ENCODE measurements at regions not wholly inside any gene's neighbourhood (a gene's known extent, or its start where the extent isn't known, plus 50 kb on each side); places are given as distances from the start of the nearest gene placed in this dataset.

- DNase-seq (ENCODE audit: low spot score in 2 of 2) = no peak
- in situ Hi-C loops (cut with MboI; ENCODE audit: low sequenced_read_pairs) = no loop called here
- Histone ChIP-seq H3K27me3 (ENCODE audit: low read depth) (no peaks in the 10 kb centered on the region), H3K36me3 (replicated peaks) (no peaks in the 10 kb centered on the region), H3K4me3 (no peak overlapping the region), H3K4me1 (no peaks in the 10 kb centered on the region), H3K9me3 (no peaks in the 10 kb centered on the region)
Observed at GRCh38 chr4:117249333-117249732, 164.0 kb upstream of the TRAM1L1 start.

- Histone ChIP-seq H3K4me3 (no peak overlapping the region), H3K4me1 (no peaks in the 10 kb centered on the region; the same call in 1 of the 2 replicates), H3K27me3 (ENCODE audit: low read depth) (no peaks in the 10 kb centered on the region), H3K9me3 (no peaks in the 10 kb centered on the region), H3K36me3 (replicated peaks) (no peaks in the 10 kb centered on the region)
- in situ Hi-C loops (cut with MboI; ENCODE audit: low sequenced_read_pairs) = no loop called here
- no peak for DNase-seq (ENCODE audit: low spot score in 2 of 2)
Observed at GRCh38 chr4:117264072-117264471, 178.7 kb upstream of the TRAM1L1 start.

GRCh38 chr4:117267317-117267716, 181.9 kb upstream of the TRAM1L1 start:
- in situ Hi-C loops (cut with MboI; ENCODE audit: low sequenced_read_pairs) = no loop called here
- Histone ChIP-seq H3K9me3 (no peaks in the 10 kb centered on the region), H3K4me3 (no peak overlapping the region), H3K4me1 (no peaks in the 10 kb centered on the region; the same call in 1 of the 2 replicates), H3K27me3 (ENCODE audit: low read depth) (no peaks in the 10 kb centered on the region), H3K36me3 (replicated peaks) (no peaks in the 10 kb centered on the region)
- DNase-seq (ENCODE audit: low spot score in 2 of 2) = no peak

- Histone ChIP-seq H3K4me1 (no peaks in the 10 kb centered on the region), H3K9me3 (no peaks in the 10 kb centered on the region), H3K36me3 (replicated peaks) (no peaks in the 10 kb centered on the region), H3K4me3 (no peak overlapping the region), H3K27me3 (ENCODE audit: low read depth) (no peaks in the 10 kb centered on the region)
- in situ Hi-C loops (cut with MboI; ENCODE audit: low sequenced_read_pairs) = no loop called here
- peak in 1 of 2 experiments; percentile 44 for DNase-seq (ENCODE audit: low spot score in 2 of 2)
Observed at GRCh38 chr4:117284736-117285135, 199.4 kb upstream of the TRAM1L1 start.

GRCh38 chr4:117293784-117294183, 208.4 kb upstream of the TRAM1L1 start:
- in situ Hi-C loops (cut with MboI; ENCODE audit: low sequenced_read_pairs) = no loop called here

GRCh38 chr4:117302226-117302625, 216.8 kb upstream of the TRAM1L1 start:
- no peak for DNase-seq (ENCODE audit: low spot score in 2 of 2)
- no peaks in the 10 kb centered on the region for H3K27me3 ChIP-seq (ENCODE audit: low read depth)
- H3K36me3 ChIP-seq (replicated peaks) = no peaks in the 10 kb centered on the region
- no peaks in the 10 kb centered on the region for H3K4me1 ChIP-seq
- in situ Hi-C loops (cut with MboI; ENCODE audit: low sequenced_read_pairs) = no loop called here
- H3K4me3 ChIP-seq = no peak overlapping the region
- no peaks in the 10 kb centered on the region for H3K9me3 ChIP-seq

More at GRCh38 chr4:117293784-117294183, 208.4 kb upstream of the TRAM1L1 start:
- H3K4me3 ChIP-seq = no peak overlapping the region
- no peaks in the 10 kb centered on the region for H3K4me1 ChIP-seq
- no peaks in the 10 kb centered on the region for H3K36me3 ChIP-seq (replicated peaks)
- no peaks in the 10 kb centered on the region for H3K9me3 ChIP-seq
- DNase-seq (ENCODE audit: low spot score in 2 of 2) = no peak
- H3K27me3 ChIP-seq (ENCODE audit: low read depth) = no peaks in the 10 kb centered on the region

- no peaks in the 10 kb centered on the region for H3K4me1 ChIP-seq
- no peak overlapping the region for H3K4me3 ChIP-seq
- H3K36me3 ChIP-seq (replicated peaks) = no peaks in the 10 kb centered on the region
- no peaks in the 10 kb centered on the region for H3K9me3 ChIP-seq
- in situ Hi-C loops (cut with MboI; ENCODE audit: low sequenced_read_pairs) = no loop called here
- no peak for DNase-seq (ENCODE audit: low spot score in 2 of 2)
- no peaks in the 10 kb centered on the region for H3K27me3 ChIP-seq (ENCODE audit: low read depth)
Observed at GRCh38 chr4:117311215-117311614, 225.8 kb upstream of the TRAM1L1 start.

GRCh38 chr4:117311989-117312388, 226.6 kb upstream of the TRAM1L1 start:
- no peaks in the 10 kb centered on the region for H3K4me1 ChIP-seq
- no peaks in the 10 kb centered on the region for H3K9me3 ChIP-seq
- no peaks in the 10 kb centered on the region for H3K27me3 ChIP-seq (ENCODE audit: low read depth)
- no peak overlapping the region for H3K4me3 ChIP-seq
- in situ Hi-C loops (cut with MboI; ENCODE audit: low sequenced_read_pairs) = no loop called here
- H3K36me3 ChIP-seq (replicated peaks) = no peaks in the 10 kb centered on the region
- no peak for DNase-seq (ENCODE audit: low spot score in 2 of 2)

- Histone ChIP-seq H3K9me3 (no peaks in the 10 kb centered on the region), H3K36me3 (replicated peaks) (no peaks in the 10 kb centered on the region), H3K4me3 (no peak overlapping the region), H3K4me1 (no peaks in the 10 kb centered on the region; the same call in none of the 2 replicates), H3K27me3 (ENCODE audit: low read depth) (no peaks in the 10 kb centered on the region)
- in situ Hi-C loops (cut with MboI; ENCODE audit: low sequenced_read_pairs) = no loop called here
- no peak for DNase-seq (ENCODE audit: low spot score in 2 of 2)
Observed at GRCh38 chr4:117324851-117325491, 239.6 kb upstream of the TRAM1L1 start.

- no peaks in the 10 kb centered on the region for H3K36me3 ChIP-seq (replicated peaks)
- H3K27me3 ChIP-seq (ENCODE audit: low read depth) = no peaks in the 10 kb centered on the region
- DNase-seq (ENCODE audit: low spot score in 2 of 2) = no peak
- in situ Hi-C loops (cut with MboI; ENCODE audit: low sequenced_read_pairs) = no loop called here
- no peaks in the 10 kb centered on the region; the same call in none of the 2 replicates for H3K4me1 ChIP-seq
- no peak overlapping the region for H3K4me3 ChIP-seq
- no peaks in the 10 kb centered on the region for H3K9me3 ChIP-seq
Observed at GRCh38 chr4:117326091-117326490, 240.7 kb upstream of the TRAM1L1 start.

GRCh38 chr4:117327491-117327890, 242.1 kb upstream of the TRAM1L1 start:
- Histone ChIP-seq H3K36me3 (replicated peaks) (no peaks in the 10 kb centered on the region), H3K9me3 (no peaks in the 10 kb centered on the region), H3K4me3 (no peak overlapping the region), H3K4me1 (no peaks in the 10 kb centered on the region; the same call in none of the 2 replicates), H3K27me3 (ENCODE audit: low read depth) (no peaks in the 10 kb centered on the region)
- DNase-seq (ENCODE audit: low spot score in 2 of 2) = no peak
- in situ Hi-C loops (cut with MboI; ENCODE audit: low sequenced_read_pairs) = no loop called here

GRCh38 chr4:117328333-117328732, 243.0 kb upstream of the TRAM1L1 start:
- Histone ChIP-seq H3K9me3 (no peaks in the 10 kb centered on the region), H3K4me1 (no peaks in the 10 kb centered on the region; the same call in none of the 2 replicates), H3K27me3 (ENCODE audit: low read depth) (no peaks in the 10 kb centered on the region), H3K4me3 (no peak overlapping the region), H3K36me3 (replicated peaks) (no peaks in the 10 kb centered on the region)
- in situ Hi-C loops (cut with MboI; ENCODE audit: low sequenced_read_pairs) = no loop called here
- DNase-seq (ENCODE audit: low spot score in 2 of 2) = no peak

- no peaks in the 10 kb centered on the region for H3K27me3 ChIP-seq (ENCODE audit: low read depth)
- no peak for DNase-seq (ENCODE audit: low spot score in 2 of 2)
- no peaks in the 10 kb centered on the region for H3K9me3 ChIP-seq
- no peaks in the 10 kb centered on the region for H3K36me3 ChIP-seq (replicated peaks)
- H3K4me1 ChIP-seq = no peaks in the 10 kb centered on the region; the same call in none of the 2 replicates
- H3K4me3 ChIP-seq = no peak overlapping the region
- in situ Hi-C loops (cut with MboI; ENCODE audit: low sequenced_read_pairs) = no loop called here
Observed at GRCh38 chr4:117331817-117332216, 246.4 kb upstream of the TRAM1L1 start.

- no peak for DNase-seq (ENCODE audit: low spot score in 2 of 2)
- Histone ChIP-seq H3K27me3 (ENCODE audit: low read depth) (no peaks in the 10 kb centered on the region), H3K9me3 (no peaks in the 10 kb centered on the region), H3K36me3 (replicated peaks) (no peaks in the 10 kb centered on the region), H3K4me3 (no peak overlapping the region), H3K4me1 (no peaks in the 10 kb centered on the region)
- in situ Hi-C loops (cut with MboI; ENCODE audit: low sequenced_read_pairs) = no loop called here
Observed at GRCh38 chr4:117334451-117335188, 249.2 kb upstream of the TRAM1L1 start.

All from HAP-1 (cell line).